ENCODE measurements at regions not wholly inside any gene's neighbourhood (a gene's known extent, or its start where the extent isn't known, plus 50 kb on each side); places are given as distances from the start of the nearest gene placed in this dataset.

GRCh38 chr6:119921491-119922010 lies 572.0 kb upstream of the MAN1A1 start:
- Mint-ChIP-seq H3K4me3 (no peak overlapping the region), H3K27ac (no peak overlapping the region), H3K4me1 (ENCODE audit: low read depth) (no peaks in the 10 kb centered on the region), H3K27me3 (ENCODE audit: insufficient read depth) (no peaks in the 10 kb centered on the region), H3K9me3 (peaks cover 74% of the 10 kb centered on the region), H3K36me3 (ENCODE audit: low read depth) (no peaks in the 10 kb centered on the region)
- DNase-seq, result no peak
- TF ChIP-seq, protein P1, sequence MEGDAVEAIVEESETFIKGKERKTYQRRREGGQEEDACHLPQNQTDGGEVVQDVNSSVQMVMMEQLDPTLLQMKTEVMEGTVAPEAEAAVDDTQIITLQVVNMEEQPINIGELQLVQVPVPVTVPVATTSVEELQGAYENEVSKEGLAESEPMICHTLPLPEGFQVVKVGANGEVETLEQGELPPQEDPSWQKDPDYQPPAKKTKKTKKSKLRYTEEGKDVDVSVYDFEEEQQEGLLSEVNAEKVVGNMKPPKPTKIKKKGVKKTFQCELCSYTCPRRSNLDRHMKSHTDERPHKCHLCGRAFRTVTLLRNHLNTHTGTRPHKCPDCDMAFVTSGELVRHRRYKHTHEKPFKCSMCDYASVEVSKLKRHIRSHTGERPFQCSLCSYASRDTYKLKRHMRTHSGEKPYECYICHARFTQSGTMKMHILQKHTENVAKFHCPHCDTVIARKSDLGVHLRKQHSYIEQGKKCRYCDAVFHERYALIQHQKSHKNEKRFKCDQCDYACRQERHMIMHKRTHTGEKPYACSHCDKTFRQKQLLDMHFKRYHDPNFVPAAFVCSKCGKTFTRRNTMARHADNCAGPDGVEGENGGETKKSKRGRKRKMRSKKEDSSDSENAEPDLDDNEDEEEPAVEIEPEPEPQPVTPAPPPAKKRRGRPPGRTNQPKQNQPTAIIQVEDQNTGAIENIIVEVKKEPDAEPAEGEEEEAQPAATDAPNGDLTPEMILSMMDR (IDR thresholded peaks at IDR 0.05), result no peak

GRCh38 chr6:119917186-119917585 lies 567.6 kb upstream of the MAN1A1 start:
- no peak for DNase-seq
- H3K9me3 Mint-ChIP-seq, result peaks cover 56% of the 10 kb centered on the region
- no peak overlapping the region for H3K27ac Mint-ChIP-seq
- H3K4me3 Mint-ChIP-seq, result no peak overlapping the region
- no peaks in the 10 kb centered on the region for H3K36me3 Mint-ChIP-seq (ENCODE audit: low read depth)
- TF ChIP-seq, protein P1 (IDR thresholded peaks at IDR 0.05), result no peak
- H3K4me1 Mint-ChIP-seq (ENCODE audit: low read depth), result no peaks in the 10 kb centered on the region
- no peaks in the 10 kb centered on the region for H3K27me3 Mint-ChIP-seq (ENCODE audit: insufficient read depth)

DNA sequence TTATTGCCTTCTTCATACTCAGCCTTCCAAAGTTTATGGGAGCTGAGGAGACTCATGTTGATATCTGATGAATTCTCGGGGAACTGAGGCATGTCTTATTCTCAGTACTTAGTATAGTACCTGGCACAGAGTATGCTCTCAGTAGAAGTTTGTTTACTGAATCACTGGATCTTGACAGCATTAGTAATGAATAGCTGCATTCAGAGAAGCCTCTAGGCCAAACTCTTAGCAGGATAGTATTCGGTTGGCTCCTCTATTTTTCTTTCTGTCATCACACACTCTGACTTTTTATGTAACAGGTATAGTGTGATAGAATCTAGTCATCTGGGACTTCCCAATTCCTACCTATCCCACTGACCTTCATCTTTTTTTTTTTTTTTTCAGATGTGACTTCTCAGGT lies 566.4 kb upstream of the MAN1A1 start:
- Mint-ChIP-seq H3K4me1 (ENCODE audit: low read depth) (no peaks in the 10 kb centered on the region), H3K9me3 (peaks cover 49% of the 10 kb centered on the region), H3K4me3 (no peak overlapping the region), H3K27me3 (ENCODE audit: insufficient read depth) (no peaks in the 10 kb centered on the region), H3K36me3 (ENCODE audit: low read depth) (no peaks in the 10 kb centered on the region), H3K27ac (no peak overlapping the region)
- TF ChIP-seq, protein P1 (IDR thresholded peaks at IDR 0.05), result no peak
- DNase-seq, result no peak

- H3K27me3 Mint-ChIP-seq (ENCODE audit: insufficient read depth), result no peaks in the 10 kb centered on the region
- no peak overlapping the region for H3K27ac Mint-ChIP-seq
- H3K4me1 Mint-ChIP-seq (ENCODE audit: low read depth), result no peaks in the 10 kb centered on the region
Observed at GRCh38 chr6:119908157-119908556, 558.6 kb upstream of the MAN1A1 start.

GRCh38 chr6:119902681-119903080 lies 553.1 kb upstream of the MAN1A1 start:
- Mint-ChIP-seq H3K27ac (no peak overlapping the region), H3K27me3 (ENCODE audit: insufficient read depth) (peaks cover 2% of the 10 kb centered on the region; the same call in 1 of the 2 replicates), H3K4me1 (ENCODE audit: low read depth) (no peaks in the 10 kb centered on the region), H3K36me3 (ENCODE audit: low read depth) (no peaks in the 10 kb centered on the region), H3K9me3 (peaks cover 21% of the 10 kb centered on the region), H3K4me3 (no peak overlapping the region)
- TF ChIP-seq, protein P1 (IDR thresholded peaks at IDR 0.05), result no peak
- no peak for DNase-seq

More at GRCh38 chr6:119908157-119908556, 558.6 kb upstream of the MAN1A1 start:
- no peaks in the 10 kb centered on the region for H3K36me3 Mint-ChIP-seq (ENCODE audit: low read depth)
- H3K4me3 Mint-ChIP-seq, result no peak overlapping the region
- TF ChIP-seq, protein P1 (IDR thresholded peaks at IDR 0.05), result no peak
- no peak for DNase-seq
- peaks cover 23% of the 10 kb centered on the region for H3K9me3 Mint-ChIP-seq

GRCh38 chr6:119896806-119897205 lies 547.2 kb upstream of the MAN1A1 start:
- H3K27me3 Mint-ChIP-seq (ENCODE audit: insufficient read depth), result peaks cover 2% of the 10 kb centered on the region; the same call in 1 of the 2 replicates
- H3K27ac Mint-ChIP-seq, result no peak overlapping the region
- H3K9me3 Mint-ChIP-seq, result peaks cover 42% of the 10 kb centered on the region
- H3K4me1 Mint-ChIP-seq (ENCODE audit: low read depth), result no peaks in the 10 kb centered on the region
- no peaks in the 10 kb centered on the region for H3K36me3 Mint-ChIP-seq (ENCODE audit: low read depth)
- H3K4me3 Mint-ChIP-seq, result no peak overlapping the region
- no peak for DNase-seq
- TF ChIP-seq, protein P1 (IDR thresholded peaks at IDR 0.05), result no peak

Data from HFFc6 (cell line).